OCI-LY1 (cell line): ENCODE measurements at regions not wholly inside any gene's neighbourhood (a gene's known extent, or its start where the extent isn't known, plus 50 kb on each side); places are given as distances from the start of the nearest gene placed in this dataset.
"Not testable (repeated sequence)": the region's sequence is repeated elsewhere in the genome, so short reads cannot be mapped to it uniquely, and the experiment has no call there.

Source experiments
- H2AFZ ChIP-seq: fragments of 200-600 bp; sonication (generic), shearing (Covaris generic); 2 replicates; pipeline ENCODE4 v1.6.0; 2014; ENCODE audit warnings: antibody characterized with exemption, mild to moderate bottlenecking, low read length
- H3F3A ChIP-seq: fragments of 200-600 bp; sonication (generic), shearing (Covaris generic); 2 replicates; pipeline ENCODE4 v1.6.0; 2014; ENCODE audit warnings: mild to moderate bottlenecking, antibody characterized with exemption, low read length, moderate library complexity; ENCODE audit not compliant: insufficient read depth
- H3K27ac ChIP-seq: fragments of 200-600 bp; sonication (generic); 2 replicates; pipeline ENCODE4 v1.5.1; 2014; ENCODE audit warnings: low read length, mixed run types, mild to moderate bottlenecking, low read depth; ENCODE audit not compliant: poor library complexity, severe bottlenecking
- H3K27me3 ChIP-seq: fragments of 200-600 bp; sonication (generic); 2 replicates; pipeline ENCODE4 v1.6.0; 2014; ENCODE audit warnings: antibody characterized with exemption, mild to moderate bottlenecking, low read length, moderate library complexity; ENCODE audit not compliant: insufficient read depth
- H3K36me3 ChIP-seq: fragments of 200-600 bp; sonication (generic); 2 replicates; pipeline ENCODE4 v1.6.1; 2014; ENCODE audit warnings: mild to moderate bottlenecking, antibody characterized with exemption, low read length, moderate library complexity, mixed read lengths; ENCODE audit not compliant: insufficient read depth
- H3K4me1 ChIP-seq: fragments of 200-600 bp; sonication (generic); 2 replicates; pipeline ENCODE4 v1.5.1; 2014; ENCODE audit warnings: mild to moderate bottlenecking, low read length, moderate library complexity; ENCODE audit not compliant: insufficient read depth, severe bottlenecking
- H3K4me2 ChIP-seq: fragments of 200-600 bp; sonication (generic), shearing (Covaris generic); 2 replicates; pipeline ENCODE4 v1.6.1; 2014; ENCODE audit warnings: low read length
- H3K4me3 ChIP-seq: fragments of 200-600 bp; sonication (generic); 2 replicates; pipeline ENCODE4 v1.5.1; 2014; ENCODE audit warnings: low read length, low read depth, mild to moderate bottlenecking, mixed read lengths; ENCODE audit not compliant: poor library complexity, severe bottlenecking
- H3K79me2 ChIP-seq: fragments of 200-600 bp; shearing (Covaris generic); 2 replicates; pipeline ENCODE4 v1.6.1; 2016; ENCODE audit warnings: mixed run types, low read length, mixed read lengths; ENCODE audit not compliant: insufficient read depth
- H3K9ac ChIP-seq: fragments of 200-600 bp; sonication (generic), shearing (Covaris generic); 2 replicates; pipeline ENCODE4 v1.6.1; 2014; ENCODE audit warnings: mild to moderate bottlenecking, low read length, mixed read lengths
- H3K9me2 ChIP-seq: fragments of 200-600 bp; sonication (generic), shearing (Covaris generic); 2 replicates; pipeline ENCODE4 v1.6.1; 2014; ENCODE audit warnings: low read depth, mild to moderate bottlenecking, low read length, mixed read lengths
- H3K9me3 ChIP-seq: fragments of 200-600 bp; shearing (Covaris generic); 2 replicates; pipeline ENCODE4 v1.6.1; 2014; ENCODE audit warnings: low read length, mixed read lengths
- H4K20me1 ChIP-seq: fragments of 200-600 bp; sonication (generic), shearing (Covaris generic); 2 replicates; pipeline ENCODE4 v1.6.0; 2016; ENCODE audit warnings: mild to moderate bottlenecking, low read length; ENCODE audit not compliant: insufficient read depth
- EZH2 ChIP-seq: fragments of 200-600 bp; sonication (generic), shearing (Covaris generic); IDR thresholded peaks from 2 replicates; pipeline ENCODE4 v1.8.0; 2017; ENCODE audit warnings: borderline replicate concordance, mixed run types, mild to moderate bottlenecking, antibody characterized with exemption, low read length, moderate library complexity, mixed read lengths
- TF ChIP-seq, protein P1 (sequence below): fragments of 200-600 bp; sonication (generic), shearing (Covaris generic); IDR thresholded peaks from 2 replicates; pipeline ENCODE4 v1.5.1; 2017; ENCODE audit warnings: mild to moderate bottlenecking, antibody characterized with exemption, low read length, moderate library complexity, mixed read lengths

- TF ChIP-seq EZH2 = no peak
- TF ChIP-seq, protein P1, sequence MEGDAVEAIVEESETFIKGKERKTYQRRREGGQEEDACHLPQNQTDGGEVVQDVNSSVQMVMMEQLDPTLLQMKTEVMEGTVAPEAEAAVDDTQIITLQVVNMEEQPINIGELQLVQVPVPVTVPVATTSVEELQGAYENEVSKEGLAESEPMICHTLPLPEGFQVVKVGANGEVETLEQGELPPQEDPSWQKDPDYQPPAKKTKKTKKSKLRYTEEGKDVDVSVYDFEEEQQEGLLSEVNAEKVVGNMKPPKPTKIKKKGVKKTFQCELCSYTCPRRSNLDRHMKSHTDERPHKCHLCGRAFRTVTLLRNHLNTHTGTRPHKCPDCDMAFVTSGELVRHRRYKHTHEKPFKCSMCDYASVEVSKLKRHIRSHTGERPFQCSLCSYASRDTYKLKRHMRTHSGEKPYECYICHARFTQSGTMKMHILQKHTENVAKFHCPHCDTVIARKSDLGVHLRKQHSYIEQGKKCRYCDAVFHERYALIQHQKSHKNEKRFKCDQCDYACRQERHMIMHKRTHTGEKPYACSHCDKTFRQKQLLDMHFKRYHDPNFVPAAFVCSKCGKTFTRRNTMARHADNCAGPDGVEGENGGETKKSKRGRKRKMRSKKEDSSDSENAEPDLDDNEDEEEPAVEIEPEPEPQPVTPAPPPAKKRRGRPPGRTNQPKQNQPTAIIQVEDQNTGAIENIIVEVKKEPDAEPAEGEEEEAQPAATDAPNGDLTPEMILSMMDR = no peak
- Histone ChIP-seq H3K9me3 (no peaks in the 10 kb centered on the region), H3K4me2 (no peak overlapping the region), H3K27me3 (no peaks in the 10 kb centered on the region), H3K4me1 (no peaks in the 10 kb centered on the region), H3K4me3 (no peak overlapping the region), H3K36me3 (no peaks in the 10 kb centered on the region), H3K27ac (no peak overlapping the region), H3F3A (no peaks in the 10 kb centered on the region), H4K20me1 (no peaks in the 10 kb centered on the region), H3K79me2 (no peaks in the 10 kb centered on the region), H3K9me2 (no peaks in the 10 kb centered on the region), H2AFZ (no peak overlapping the region), H3K9ac (no peak overlapping the region)
These were observed 777.8 kb upstream of the RAB6C start for GRCh38 chr2:129201696-129202095.

GRCh38 chr2:129203331-129203730 is 776.1 kb upstream of the RAB6C start:
- Histone ChIP-seq H3K27ac (no peak overlapping the region), H3K36me3 (no peaks in the 10 kb centered on the region), H3K79me2 (no peaks in the 10 kb centered on the region), H3F3A (no peaks in the 10 kb centered on the region), H3K9me2 (no peaks in the 10 kb centered on the region), H3K4me1 (no peaks in the 10 kb centered on the region), H3K4me3 (no peak overlapping the region), H4K20me1 (no peaks in the 10 kb centered on the region), H3K4me2 (no peak overlapping the region), H2AFZ (no peak overlapping the region), H3K27me3 (no peaks in the 10 kb centered on the region), H3K9me3 (no peaks in the 10 kb centered on the region), H3K9ac (no peak overlapping the region)
- no peak for TF ChIP-seq EZH2
- TF ChIP-seq, protein P1 = no peak

DNA sequence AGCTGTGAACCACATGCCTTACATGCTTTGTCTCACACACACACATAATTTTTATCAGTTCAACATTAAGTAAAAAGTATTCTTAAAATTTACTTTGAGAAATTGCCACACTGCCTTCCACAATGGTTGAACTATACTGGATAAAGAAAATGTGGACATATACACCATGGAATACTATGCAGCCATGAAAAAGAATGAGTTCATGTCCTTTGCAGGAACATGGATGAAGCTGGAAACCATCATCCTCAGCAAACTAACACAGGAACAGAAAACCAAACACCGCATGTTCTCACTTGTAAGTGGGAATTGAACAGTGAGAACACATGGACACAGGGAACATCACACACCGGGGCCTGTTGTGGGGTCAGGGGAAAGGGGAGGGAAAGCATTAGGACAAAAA is 774.9 kb upstream of the RAB6C start:
- not testable (repeated sequence) for H3K79me2 ChIP-seq, H3K27ac ChIP-seq, H3K4me2 ChIP-seq, H3K9me2 ChIP-seq, H3K9me3 ChIP-seq, H3K27me3 ChIP-seq, H2AFZ ChIP-seq, H4K20me1 ChIP-seq, H3K4me3 ChIP-seq, H3K9ac ChIP-seq, H3F3A ChIP-seq, H3K36me3 ChIP-seq, H3K4me1 ChIP-seq

DNA sequence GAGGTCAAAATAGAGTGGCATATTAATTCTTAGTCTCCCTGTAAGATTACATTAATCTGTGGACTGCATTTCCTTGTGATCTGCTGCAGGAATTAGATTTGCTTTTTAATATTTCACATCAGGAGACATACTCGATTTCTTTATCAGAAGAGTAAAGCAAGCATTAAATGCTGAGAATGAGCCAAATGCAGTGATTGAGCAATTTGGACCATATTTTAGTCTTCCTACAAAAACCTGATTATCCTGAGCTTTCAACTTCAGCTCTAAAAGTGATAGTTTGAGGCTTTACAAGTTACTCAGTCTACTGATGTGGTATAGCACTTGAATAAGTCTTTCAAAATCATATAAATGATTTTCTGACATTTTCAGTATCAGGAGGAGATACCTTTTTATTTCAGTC is 774.3 kb upstream of the RAB6C start:
- Histone ChIP-seq H3K9me3 (no peaks in the 10 kb centered on the region), H3K4me2 (no peak overlapping the region), H3K9ac (no peak overlapping the region), H3K4me3 (no peak overlapping the region), H4K20me1 (no peaks in the 10 kb centered on the region), H2AFZ (no peak overlapping the region), H3K4me1 (no peaks in the 10 kb centered on the region), H3K27ac (no peak overlapping the region), H3K79me2 (no peaks in the 10 kb centered on the region), H3K27me3 (no peaks in the 10 kb centered on the region), H3K36me3 (no peaks in the 10 kb centered on the region), H3F3A (no peaks in the 10 kb centered on the region), H3K9me2 (no peaks in the 10 kb centered on the region)
- TF ChIP-seq, protein P1 = no peak
- TF ChIP-seq EZH2 = no peak
